Kidney capillary endothelial cell (primary cell): ENCODE measurements at regions not wholly inside any gene's neighbourhood (a gene's known extent, or its start where the extent isn't known, plus 50 kb on each side); places are given as distances from the start of the nearest gene placed in this dataset.
"Not testable (repeated sequence)": the region's sequence is repeated elsewhere in the genome, so short reads cannot be mapped to it uniquely, and the experiment has no call there.

Experiments
- DNase-seq: peaks from one replicate; pipeline ENCODE4 v3.0.0-alpha.2; 2018; ENCODE audit warnings: low spot score

GRCh38 chr1:242735323-242735722 is 210.8 kb upstream of the PLD5 start:
- DNase-seq, result no peak

GRCh38 chr1:242731446-242731845 is 206.9 kb upstream of the PLD5 start:
- no peak for DNase-seq

GRCh38 chr1:242728696-242729095 is 204.2 kb upstream of the PLD5 start:
- DNase-seq, result no peak

DNA sequence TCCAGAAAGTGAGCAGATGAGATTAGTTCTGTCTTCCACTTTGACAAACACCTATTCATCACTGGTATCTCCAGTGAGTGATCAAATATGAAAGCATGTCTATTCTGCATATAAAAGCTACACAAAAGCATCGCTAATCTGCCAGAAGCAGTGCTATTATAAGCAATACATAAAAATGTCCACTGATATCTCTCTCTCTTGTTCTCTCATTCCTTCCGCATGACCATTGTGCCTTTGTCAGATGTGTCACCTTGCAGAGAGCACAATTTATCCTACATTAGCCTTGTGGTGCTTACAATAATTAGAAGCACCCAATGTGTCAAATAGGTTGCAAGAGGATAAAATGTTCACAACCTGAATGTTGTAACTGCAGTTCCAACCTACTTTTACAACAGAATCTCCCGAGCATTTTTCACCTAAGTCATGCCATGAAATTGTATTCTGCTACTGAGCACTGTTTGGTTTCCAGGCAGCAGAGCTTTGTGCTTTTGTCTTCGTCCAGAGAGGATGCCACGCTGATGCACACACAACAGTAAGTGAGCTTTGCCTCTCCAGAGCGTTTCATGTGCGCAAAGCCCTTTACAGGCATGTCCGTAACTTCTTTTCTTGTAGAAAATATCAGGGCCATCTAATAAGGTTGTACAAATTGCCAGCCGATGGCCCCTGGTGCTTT is 198.7 kb upstream of the PLD5 start:
- DNase-seq, result no peak

DNA sequence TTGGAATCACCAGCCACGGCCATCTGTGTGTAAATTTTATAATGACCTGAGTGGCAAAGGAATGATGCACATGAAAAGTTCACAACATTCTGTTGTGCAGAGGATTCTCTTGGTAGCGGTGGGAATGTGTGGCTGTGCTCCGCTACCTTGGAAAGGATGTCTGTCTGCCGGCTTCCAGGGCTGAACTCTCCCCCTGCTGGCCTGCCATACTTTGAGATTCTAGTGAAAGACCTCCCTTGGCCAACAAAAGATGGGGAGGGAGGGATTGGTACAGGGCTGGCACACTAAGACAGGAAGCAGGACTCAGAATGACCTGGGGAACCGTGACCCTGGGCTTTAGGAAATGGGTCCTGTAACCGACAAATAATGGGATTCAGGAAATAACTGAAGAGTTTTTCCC is 194.5 kb upstream of the PLD5 start:
- no peak for DNase-seq

- DNase-seq, result no peak
Measured at GRCh38 chr1:242712248-242712647, 187.8 kb upstream of the PLD5 start.

GRCh38 chr1:242710847-242711246 is 186.3 kb upstream of the PLD5 start:
- no peak for DNase-seq

DNA sequence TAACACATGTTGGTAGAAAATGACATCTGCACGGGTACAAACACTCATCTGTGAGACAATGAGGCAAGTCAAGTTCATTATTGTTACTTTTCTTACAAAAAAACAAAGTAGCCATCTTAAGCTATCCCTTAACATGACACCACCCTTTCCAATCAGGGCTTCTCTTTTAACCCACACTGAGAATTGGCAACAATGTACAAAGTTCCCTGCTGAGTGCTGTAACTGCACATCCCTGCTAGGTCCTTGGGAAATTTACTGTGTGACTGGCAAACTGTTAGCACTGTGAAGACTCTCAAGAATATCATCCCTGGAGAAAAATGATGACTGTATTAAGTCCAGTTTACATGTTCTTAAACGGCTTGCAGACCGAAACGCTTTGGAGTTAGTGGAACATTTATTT is 185.8 kb upstream of the PLD5 start:
- no peak for DNase-seq

GRCh38 chr1:242703467-242703866 is 179.0 kb upstream of the PLD5 start:
- no peak for DNase-seq

DNA sequence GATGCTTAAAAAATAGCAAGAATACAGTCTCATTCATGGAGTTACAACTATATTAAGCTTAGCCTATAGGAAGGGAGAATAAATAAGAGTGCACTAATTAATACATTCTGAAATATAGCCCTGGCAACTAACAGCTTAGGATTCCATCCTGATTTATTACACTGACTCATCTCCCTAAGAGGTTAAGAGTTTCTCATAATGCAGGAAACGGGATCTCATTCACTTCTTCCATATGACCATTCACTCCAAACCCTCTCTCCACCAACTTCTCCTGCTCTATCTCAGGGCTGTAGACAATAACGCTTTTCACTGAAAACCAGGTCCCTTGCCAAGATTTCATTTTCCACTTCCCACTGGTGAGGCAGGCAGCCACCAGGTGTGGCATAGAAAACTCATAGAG is 168.5 kb upstream of the PLD5 start:
- no peak for DNase-seq

GRCh38 chr1:242691610-242691945 is 167.1 kb upstream of the PLD5 start:
- no peak for DNase-seq

DNA sequence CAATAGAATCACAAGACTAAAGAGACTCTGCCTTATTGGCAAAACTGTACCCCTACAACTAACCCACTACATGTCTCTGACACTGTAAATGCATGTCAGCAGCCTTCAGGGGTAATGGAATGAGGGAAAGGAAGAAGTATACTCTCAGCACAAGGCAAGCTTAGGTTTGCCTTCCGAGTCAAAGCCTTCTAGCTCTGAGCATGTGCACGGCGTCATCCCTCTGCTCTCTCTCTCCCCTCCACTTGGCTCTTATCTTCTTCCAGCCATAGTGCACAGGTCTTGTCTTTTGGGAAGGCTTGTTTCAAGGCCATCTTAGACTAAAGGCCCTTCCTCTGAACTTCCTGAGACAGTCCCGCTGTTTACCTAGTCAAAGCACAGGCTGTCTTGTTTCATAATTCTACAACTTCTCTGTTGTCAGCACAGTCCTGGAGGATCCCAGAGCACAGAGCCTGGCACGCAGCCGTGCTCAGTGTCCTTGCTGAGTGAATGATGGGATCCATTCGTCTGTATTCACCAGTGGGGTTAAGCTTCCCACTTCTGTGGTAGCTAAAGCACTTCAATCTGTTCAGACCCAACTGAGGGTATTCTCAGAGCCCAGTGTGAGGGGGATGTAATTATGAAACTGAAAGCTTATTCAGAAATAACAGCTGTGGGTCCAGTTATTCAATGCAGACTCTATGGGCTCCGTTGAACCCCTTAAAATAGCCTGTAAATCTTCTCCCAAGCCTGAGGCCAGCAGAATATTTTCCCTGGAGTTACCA is 166.5 kb upstream of the PLD5 start:
- no peak for DNase-seq

DNA sequence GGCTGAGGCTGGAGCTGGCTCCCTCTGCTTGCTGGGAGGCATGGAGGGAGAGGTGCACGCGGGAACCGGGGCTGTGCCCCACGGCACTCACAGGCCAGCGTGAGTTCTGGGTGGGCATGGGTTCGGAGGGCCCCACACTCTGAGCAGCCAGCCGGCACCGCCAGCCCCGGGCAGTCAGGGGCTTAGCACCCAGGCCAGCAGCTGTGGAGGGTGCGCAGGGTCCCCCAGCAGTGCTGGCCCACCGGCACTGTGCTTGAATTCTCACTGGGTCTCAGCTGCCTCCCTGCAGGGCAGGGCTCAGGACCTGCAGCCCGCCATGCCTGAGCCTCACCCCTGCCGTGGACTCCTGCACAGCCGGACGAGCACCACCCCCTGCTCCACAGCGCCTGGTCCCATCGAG is 164.9 kb upstream of the PLD5 start:
- no peak for DNase-seq

DNA sequence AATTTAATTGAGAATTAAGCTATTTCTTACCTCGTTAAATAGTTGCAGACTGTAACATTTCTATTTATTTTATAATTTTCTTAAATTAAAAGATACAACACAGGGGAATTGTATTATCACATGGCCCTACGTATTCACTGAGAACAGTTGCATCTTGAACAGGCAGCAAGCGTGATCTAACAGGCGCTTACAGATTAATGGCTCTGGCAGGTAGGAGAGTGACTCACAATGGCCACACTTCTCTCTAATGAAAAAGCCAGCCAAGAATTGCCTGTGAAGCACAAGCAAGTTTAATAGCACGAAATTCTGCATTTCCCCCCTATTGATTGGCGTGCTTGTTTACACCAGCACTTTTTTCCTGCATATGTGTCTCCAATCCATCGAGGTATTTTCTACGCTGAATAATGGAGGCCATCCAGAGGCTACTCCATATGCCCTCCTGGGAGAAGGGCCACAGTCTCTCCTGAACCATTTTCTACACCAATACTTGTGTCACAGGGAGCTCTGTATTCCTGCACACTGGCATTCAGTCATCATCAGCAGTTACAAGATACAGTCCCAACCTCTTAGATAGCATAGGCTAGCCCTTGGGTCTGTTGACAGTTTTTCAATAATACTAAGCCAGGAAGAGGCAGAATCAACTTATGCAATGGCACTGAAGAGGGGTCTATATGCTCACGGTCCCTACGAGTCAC is 150.6 kb upstream of the PLD5 start:
- no peak for DNase-seq

DNA sequence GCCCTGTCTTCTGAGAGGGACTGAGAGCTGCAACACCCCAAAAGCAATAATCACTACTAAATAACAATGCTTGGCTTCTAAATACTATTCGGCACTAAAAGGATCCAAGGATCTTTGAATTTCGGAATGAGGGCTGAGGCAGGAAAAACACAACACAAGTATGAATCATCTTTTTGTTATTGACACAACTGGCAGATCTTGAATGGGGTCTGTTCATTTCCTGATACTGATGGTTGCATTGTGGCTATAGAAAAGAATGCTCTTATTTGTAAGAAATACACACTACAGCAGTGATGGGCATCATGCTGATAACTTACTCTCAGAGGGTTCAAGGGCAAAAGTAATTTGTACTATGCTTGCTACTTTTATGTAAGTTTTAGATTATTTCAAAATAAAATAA is 149.2 kb upstream of the PLD5 start:
- DNase-seq, result no peak

DNA sequence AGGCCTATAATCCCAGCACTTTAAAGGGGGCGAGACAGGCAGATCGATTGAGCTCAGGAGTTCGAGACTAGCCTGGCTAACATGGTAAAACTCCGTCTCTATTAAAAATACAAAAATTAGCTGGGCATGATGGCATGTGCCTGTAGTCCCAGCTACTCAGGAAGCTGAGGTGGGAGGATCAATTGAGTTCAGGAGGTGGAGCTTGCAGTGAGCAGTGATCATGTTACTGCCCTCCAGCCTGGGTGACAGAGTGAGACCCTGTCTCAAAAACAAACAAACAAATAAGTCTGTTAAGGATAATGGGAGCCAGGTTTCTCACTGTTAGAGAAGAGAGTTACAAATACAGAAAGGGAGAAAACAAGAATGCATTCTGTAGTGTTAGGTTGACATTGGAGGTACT is 148.7 kb upstream of the PLD5 start:
- DNase-seq, result not testable (repeated sequence)

GRCh38 chr1:242670019-242670418 is 145.5 kb upstream of the PLD5 start:
- no peak for DNase-seq

DNA sequence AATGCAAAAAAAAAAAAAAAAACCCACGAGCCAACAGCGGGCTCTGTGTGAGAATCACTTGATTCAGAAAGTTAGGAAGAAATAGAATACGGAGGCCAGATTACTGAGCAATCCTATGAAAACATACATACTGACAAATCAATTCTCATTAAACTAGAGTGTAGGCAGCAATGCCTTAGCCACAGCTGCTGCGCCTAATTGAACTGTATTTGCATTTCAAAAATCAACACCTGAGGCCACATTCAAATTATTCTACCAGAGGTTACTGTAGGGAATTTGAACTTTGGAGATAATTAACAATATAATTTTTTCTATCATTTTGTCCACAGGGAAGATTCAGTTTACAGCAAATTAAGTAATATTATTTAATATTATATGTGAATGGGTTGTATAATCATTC is 138.4 kb upstream of the PLD5 start:
- DNase-seq, result no peak

- DNase-seq, result not testable (repeated sequence)
Measured at GRCh38 chr1:242653772-242654171, 129.3 kb upstream of the PLD5 start.

- no peak for DNase-seq
Measured at GRCh38 chr1:242651817-242652216, 127.3 kb upstream of the PLD5 start.

DNA sequence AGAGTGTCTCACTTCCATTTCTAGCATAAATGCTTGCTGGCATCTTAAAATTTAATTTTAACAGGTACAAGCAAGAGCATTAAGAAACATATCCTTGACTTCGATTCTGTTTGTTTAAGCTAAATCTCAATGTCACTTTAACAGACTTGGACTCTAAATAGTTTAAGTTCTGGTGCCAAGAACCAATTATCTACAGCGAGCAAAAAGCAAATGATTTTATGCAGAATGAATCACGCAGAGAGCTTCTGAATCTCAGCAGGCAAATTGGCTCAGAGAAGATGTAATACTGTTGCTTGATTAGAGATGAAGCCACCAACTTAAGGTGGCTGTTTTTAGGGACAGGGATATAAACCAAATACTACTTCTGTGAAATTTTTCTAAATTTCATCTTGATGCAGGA is 117.0 kb upstream of the PLD5 start:
- no peak for DNase-seq

GRCh38 chr1:242639104-242639503 is 114.6 kb upstream of the PLD5 start:
- DNase-seq, result no peak

- no peak for DNase-seq
Measured at GRCh38 chr1:242634732-242635131, 110.2 kb upstream of the PLD5 start.
